Mesodermal cell (in vitro differentiated cells): ENCODE measurements at regions not wholly inside any gene's neighbourhood (a gene's known extent, or its start where the extent isn't known, plus 50 kb on each side); places are given as distances from the start of the nearest gene placed in this dataset.

Experiments used
- H3K27ac ChIP-seq: 2 replicates; pipeline ENCODE4 v1.7.0; 2013; ENCODE audit warnings: mild to moderate bottlenecking, low read depth, low read length, moderate library complexity; ENCODE audit not compliant: severe bottlenecking
- H3K36me3 ChIP-seq: 2 replicates; pipeline ENCODE4 v1.7.1; 2013; ENCODE audit warnings: mild to moderate bottlenecking, low read length, moderate library complexity; ENCODE audit not compliant: control insufficient read depth, insufficient read depth
- H3K4me1 ChIP-seq: one replicate; pipeline ENCODE4 v1.7.1; 2013; ENCODE audit warnings: mild to moderate bottlenecking, low read length; ENCODE audit not compliant: insufficient read depth, control insufficient read depth, poor library complexity, severe bottlenecking
- H3K4me3 ChIP-seq: 2 replicates; pipeline ENCODE4 v1.7.0; 2013; ENCODE audit warnings: low read length, control low read depth, mild to moderate bottlenecking; ENCODE audit not compliant: insufficient read depth, poor library complexity, severe bottlenecking; ENCODE audit errors: extremely low read depth
- H3K9me3 ChIP-seq: 2 replicates; pipeline ENCODE4 v1.7.1; 2013; ENCODE audit warnings: mild to moderate bottlenecking, low read length, moderate library complexity; ENCODE audit not compliant: control insufficient read depth
- WGBS, 2 experiments: methylation state at CpG; one replicate each; pipeline ENCODE4 v1.1.5; 2013; ENCODE audit warnings: missing lambda C conversion rate in 2 of 2; ENCODE audit not compliant: insufficient coverage in 2 of 2; 5-methylcytosine and 5-hydroxymethylcytosine counted together

- Histone ChIP-seq H3K4me3 (no peak overlapping the region), H3K9me3 (no peaks in the 10 kb centered on the region), H3K27ac (no peak overlapping the region), H3K4me1 (peaks cover 49% of the 10 kb centered on the region), H3K36me3 (peaks cover 45% of the 10 kb centered on the region)
- 42 to 50% methylated on average over 2 of the region's 4 CpGs for WGBS, 2 experiments
These were observed 76.4 kb upstream of the MACF1 start for GRCh38 chr1:39128126-39128525.

- 68 to 69% methylated on average over 2 of the region's 2 CpGs for WGBS, 2 experiments
- peaks cover 44% of the 10 kb centered on the region for H3K36me3 ChIP-seq
- H3K4me1 ChIP-seq: peaks cover 54% of the 10 kb centered on the region
- H3K9me3 ChIP-seq: no peaks in the 10 kb centered on the region
- no peak overlapping the region for H3K27ac ChIP-seq
- no peak overlapping the region for H3K4me3 ChIP-seq
These were observed 75.5 kb upstream of the MACF1 start for GRCh38 chr1:39128959-39129358.

GRCh38 chr1:39129514-39129913, 75.0 kb upstream of the MACF1 start:
- Histone ChIP-seq H3K4me1 (peaks cover 58% of the 10 kb centered on the region), H3K9me3 (no peaks in the 10 kb centered on the region), H3K36me3 (peaks cover 38% of the 10 kb centered on the region), H3K27ac (no peak overlapping the region), H3K4me3 (no peak overlapping the region)

GRCh38 chr1:39130325-39130724, 74.2 kb upstream of the MACF1 start:
- no CpG with 5 or more reads among the region's 1 CpG for WGBS, 2 experiments
- Histone ChIP-seq H3K4me3 (no peak overlapping the region), H3K4me1 (peaks cover 58% of the 10 kb centered on the region), H3K27ac (no peak overlapping the region), H3K36me3 (peaks cover 31% of the 10 kb centered on the region), H3K9me3 (no peaks in the 10 kb centered on the region)

GRCh38 chr1:39131940-39132339, 72.6 kb upstream of the MACF1 start:
- 79 to 82% methylated on average over 2 of the region's 2 CpGs for whole genome bisulfite sequencing, 2 experiments
- Histone ChIP-seq H3K27ac (peak overlapping the region; percentile 93), H3K4me1 (peaks cover 67% of the 10 kb centered on the region), H3K9me3 (no peaks in the 10 kb centered on the region), H3K4me3 (no peak overlapping the region), H3K36me3 (peaks cover 23% of the 10 kb centered on the region)

GRCh38 chr1:39132505-39133339, 71.8 kb upstream of the MACF1 start:
- Histone ChIP-seq H3K4me1 (peaks cover 61% of the 10 kb centered on the region), H3K9me3 (no peaks in the 10 kb centered on the region), H3K4me3 (no peak overlapping the region), H3K36me3 (peaks cover 16% of the 10 kb centered on the region), H3K27ac (peak overlapping the region; percentile 93)
- 30 to 39% methylated on average over 4 to 6 of the region's 9 CpGs for WGBS, 2 experiments

- Histone ChIP-seq H3K4me1 (peaks cover 61% of the 10 kb centered on the region), H3K27ac (peak overlapping the region; percentile 93), H3K9me3 (no peaks in the 10 kb centered on the region), H3K4me3 (no peak overlapping the region), H3K36me3 (peaks cover 11% of the 10 kb centered on the region)
- no CpG with 5 or more reads among the region's 1 CpG for WGBS, 2 experiments
These were observed 71.2 kb upstream of the MACF1 start for GRCh38 chr1:39133340-39133684.

GRCh38 chr1:39134768-39135333, 69.6 kb upstream of the MACF1 start:
- WGBS, 2 experiments: 95 to 100% methylated on average over 1 to 4 of the region's 5 CpGs
- peaks cover 51% of the 10 kb centered on the region for H3K4me1 ChIP-seq
- H3K4me3 ChIP-seq: no peak overlapping the region
- no peaks in the 10 kb centered on the region for H3K9me3 ChIP-seq
- H3K27ac ChIP-seq: no peak overlapping the region
- peaks cover 13% of the 10 kb centered on the region for H3K36me3 ChIP-seq

GRCh38 chr1:39136638-39137037, 67.9 kb upstream of the MACF1 start:
- Histone ChIP-seq H3K4me3 (no peak overlapping the region), H3K36me3 (peaks cover 13% of the 10 kb centered on the region), H3K9me3 (no peaks in the 10 kb centered on the region), H3K4me1 (peaks cover 46% of the 10 kb centered on the region), H3K27ac (no peak overlapping the region)
- WGBS, 2 experiments: 100% methylated on average over 2 of the region's 2 CpGs

GRCh38 chr1:39139723-39140360, 64.7 kb upstream of the MACF1 start:
- Histone ChIP-seq H3K9me3 (no peaks in the 10 kb centered on the region), H3K36me3 (peaks cover 13% of the 10 kb centered on the region), H3K4me1 (peaks cover 51% of the 10 kb centered on the region), H3K27ac (no peak overlapping the region), H3K4me3 (no peak overlapping the region)
- 100% methylated on average over 1 to 2 of the region's 3 CpGs for WGBS, 2 experiments

- Histone ChIP-seq H3K4me1 (peaks cover 51% of the 10 kb centered on the region), H3K36me3 (peaks cover 7% of the 10 kb centered on the region), H3K9me3 (no peaks in the 10 kb centered on the region), H3K4me3 (no peak overlapping the region), H3K27ac (peak overlapping the region; percentile 69)
- WGBS, 2 experiments: 29% methylated on average over 1 of the region's 1 CpG; no CpG with 5 or more reads in 1 of the 2 experiments
These were observed 62.6 kb upstream of the MACF1 start for GRCh38 chr1:39141925-39142324.
